ENCODE measurements at regions not wholly inside any gene's neighbourhood (a gene's known extent, or its start where the extent isn't known, plus 50 kb on each side); places are given as distances from the start of the nearest gene placed in this dataset.

GRCh38 chr18:66754335-66754734 is 150.4 kb upstream of the CDH19 start:
- TF ChIP-seq CTCF (IDR thresholded peaks at IDR 0.05 in 4 of 5, conservative IDR thresholded peaks at IDR 0.05 in 1 of 5) (no peak), POLR2A (IDR thresholded peaks at IDR 0.05) (no peak)

All from gastrocnemius medialis (tissue), 4 donors.